HFFc6 (cell line): ENCODE measurements at regions not wholly inside any gene's neighbourhood (a gene's known extent, or its start where the extent isn't known, plus 50 kb on each side); places are given as distances from the start of the nearest gene placed in this dataset.

Experiments used
- DNase-seq: peaks from one replicate; pipeline ENCODE4 v3.0.0-alpha.2; 2018
- H3K27ac Mint-ChIP-seq: 2 replicates; pipeline ENCODE4 v1.8.0; 2020; ENCODE audit warnings: mild to moderate bottlenecking, mixed read lengths
- H3K27me3 Mint-ChIP-seq: 2 replicates; pipeline ENCODE4 v1.8.0; 2021; ENCODE audit warnings: mild to moderate bottlenecking, moderate library complexity, mixed read lengths; ENCODE audit not compliant: insufficient read depth
- H3K36me3 Mint-ChIP-seq: 2 replicates; pipeline ENCODE4 v1.8.0; 2021; ENCODE audit warnings: low read depth, mixed read lengths
- H3K4me1 Mint-ChIP-seq: 2 replicates; pipeline ENCODE4 v1.8.0; 2020; ENCODE audit warnings: low read depth, mixed read lengths
- H3K4me3 Mint-ChIP-seq: 2 replicates; pipeline ENCODE4 v1.8.0; 2020; ENCODE audit warnings: mild to moderate bottlenecking, moderate library complexity, mixed read lengths
- H3K9me3 Mint-ChIP-seq: 2 replicates; pipeline ENCODE4 v1.8.0; 2020; ENCODE audit warnings: mild to moderate bottlenecking, mixed read lengths
- CTCF ChIP-seq: fragments of 200-600 bp; sonication (generic); IDR thresholded peaks from 2 replicates; pipeline ENCODE4 v1.5.0; 2021; ENCODE audit warnings: antibody characterized with exemption, mild to moderate bottlenecking

- no peak overlapping the region for H3K4me3 Mint-ChIP-seq
- peaks cover 60% of the 10 kb centered on the region for H3K4me1 Mint-ChIP-seq
- TF ChIP-seq CTCF: no peak
- no peaks in the 10 kb centered on the region for H3K27me3 Mint-ChIP-seq
- H3K36me3 Mint-ChIP-seq: no peaks in the 10 kb centered on the region
- H3K9me3 Mint-ChIP-seq: no peaks in the 10 kb centered on the region
- peak; percentile 39 for DNase-seq
- H3K27ac Mint-ChIP-seq: peak overlapping the region; percentile 17; the same call in 1 of the 2 replicates
Observed at GRCh38 chr12:89138048-89138852, 214.1 kb downstream of the DUSP6 start.

- peaks cover 60% of the 10 kb centered on the region for H3K4me1 Mint-ChIP-seq
- H3K4me3 Mint-ChIP-seq: no peak overlapping the region
- no peaks in the 10 kb centered on the region for H3K36me3 Mint-ChIP-seq
- peak; percentile 53 for DNase-seq
- peak overlapping the region; percentile 46 for H3K27ac Mint-ChIP-seq
- no peaks in the 10 kb centered on the region for H3K9me3 Mint-ChIP-seq
- TF ChIP-seq CTCF: no peak
- H3K27me3 Mint-ChIP-seq: no peaks in the 10 kb centered on the region
Observed at GRCh38 chr12:89135976-89136634, 216.2 kb downstream of the DUSP6 start.

GRCh38 chr12:89134213-89134770 is 218.0 kb downstream of the DUSP6 start:
- Mint-ChIP-seq H3K27me3 (no peaks in the 10 kb centered on the region), H3K4me3 (no peak overlapping the region), H3K27ac (no peak overlapping the region), H3K36me3 (no peaks in the 10 kb centered on the region), H3K9me3 (no peaks in the 10 kb centered on the region), H3K4me1 (peaks cover 43% of the 10 kb centered on the region)
- TF ChIP-seq CTCF: no peak
- no peak for DNase-seq

GRCh38 chr12:89129167-89129870 is 223.0 kb downstream of the DUSP6 start:
- Mint-ChIP-seq H3K4me3 (no peak overlapping the region), H3K27me3 (no peaks in the 10 kb centered on the region), H3K27ac (no peak overlapping the region), H3K9me3 (no peaks in the 10 kb centered on the region), H3K36me3 (no peaks in the 10 kb centered on the region), H3K4me1 (peaks cover 12% of the 10 kb centered on the region; the same call in 1 of the 2 replicates)
- DNase-seq: no peak
- TF ChIP-seq CTCF: no peak

GRCh38 chr12:89126712-89127111 is 225.6 kb downstream of the DUSP6 start:
- H3K4me1 Mint-ChIP-seq: peaks cover 12% of the 10 kb centered on the region; the same call in 1 of the 2 replicates
- no peak for TF ChIP-seq CTCF
- no peak overlapping the region for H3K4me3 Mint-ChIP-seq
- H3K36me3 Mint-ChIP-seq: no peaks in the 10 kb centered on the region
- H3K9me3 Mint-ChIP-seq: no peaks in the 10 kb centered on the region
- DNase-seq: no peak
- H3K27ac Mint-ChIP-seq: no peak overlapping the region
- H3K27me3 Mint-ChIP-seq: no peaks in the 10 kb centered on the region; the same call in 1 of the 2 replicates
